ENCODE measurements at regions not wholly inside any gene's neighbourhood (a gene's known extent, or its start where the extent isn't known, plus 50 kb on each side); places are given as distances from the start of the nearest gene placed in this dataset.
"Not testable (repeated sequence)": the region's sequence is repeated elsewhere in the genome, so short reads cannot be mapped to it uniquely, and the experiment has no call there.

DNA sequence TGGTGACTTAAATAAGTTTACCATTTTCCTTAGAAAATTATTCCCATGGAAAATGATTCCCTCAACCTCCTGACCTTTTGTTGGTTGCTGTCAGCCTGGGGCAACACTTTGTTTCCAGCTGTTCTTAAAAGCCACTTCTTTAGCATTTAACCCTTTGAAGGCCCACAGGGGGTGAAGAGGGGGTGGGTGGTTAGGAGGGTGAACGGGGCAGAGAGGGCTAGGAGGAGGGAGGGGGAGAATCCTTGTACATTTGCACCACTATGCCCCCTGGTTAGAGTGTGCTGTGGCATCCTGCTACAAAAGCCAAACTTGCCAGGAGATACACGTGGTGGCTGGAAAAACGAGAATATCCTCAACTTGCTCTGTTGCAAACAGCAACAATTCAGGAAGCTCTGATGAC, 273.2 kb upstream of the RGMA start:
- DNase-seq (ENCODE audit: low read depth in 2 of 2) = no peak

DNA sequence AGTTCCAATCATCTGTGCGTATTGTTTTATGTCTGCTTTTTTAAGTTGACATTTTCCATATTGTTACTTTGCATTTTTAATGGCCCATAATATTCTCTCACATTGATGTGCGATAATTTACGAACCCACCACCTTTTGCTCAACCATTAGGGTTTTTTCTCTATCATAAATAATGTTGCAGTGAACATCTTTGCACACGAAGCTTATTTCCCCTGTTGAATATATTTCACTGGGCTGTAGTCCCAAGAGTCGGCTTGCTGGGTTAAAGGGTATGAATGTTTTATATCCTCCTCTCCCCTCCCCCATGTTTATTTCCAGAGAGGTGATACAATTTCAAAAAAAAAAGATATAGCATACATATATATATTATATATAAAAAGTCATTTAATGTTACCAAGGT, 272.7 kb upstream of the RGMA start:
- DNase-seq (ENCODE audit: low read depth in 2 of 2) = no peak

DNA sequence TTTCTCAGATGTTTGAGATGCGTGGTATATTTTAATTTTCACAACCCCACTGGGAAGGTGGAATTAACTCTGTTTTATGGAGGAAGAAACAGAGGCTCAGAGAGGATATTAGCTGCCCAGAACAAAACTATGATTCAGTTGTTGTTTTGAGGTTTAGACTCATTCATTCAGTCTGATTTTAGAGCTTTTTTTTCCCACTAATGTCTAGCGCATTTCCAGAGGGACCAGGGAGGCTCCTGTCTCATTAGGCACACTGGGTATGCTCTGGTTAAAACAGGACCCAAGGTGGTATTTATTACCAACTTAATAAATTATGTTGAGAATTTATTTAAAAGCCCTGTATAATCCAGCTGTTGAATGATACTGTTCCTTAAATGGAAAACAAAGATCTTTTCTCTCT, 272.0 kb upstream of the RGMA start:
- DNase-seq (ENCODE audit: low read depth in 2 of 2) = no peak

DNA sequence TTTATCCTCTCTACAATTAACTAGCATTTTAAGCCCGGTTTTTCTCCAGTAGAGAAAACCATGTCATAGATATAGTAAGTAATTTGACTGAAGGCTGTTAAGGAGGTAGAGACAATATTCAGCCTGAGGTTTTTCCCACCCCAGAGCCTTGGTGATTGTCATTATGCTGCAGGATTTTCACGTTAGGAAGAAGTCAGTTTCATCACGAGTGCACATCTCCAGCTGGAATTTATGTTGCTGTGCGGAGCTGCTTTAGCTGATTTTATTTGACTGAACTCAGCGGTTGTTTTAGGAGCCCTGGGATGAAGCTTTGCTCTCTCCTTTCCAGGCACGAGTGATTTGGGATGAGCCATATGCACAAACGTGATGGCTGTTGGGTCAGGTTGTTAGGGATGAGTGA, 271.3 kb upstream of the RGMA start:
- DNase-seq (ENCODE audit: low read depth in 2 of 2) = no peak

GRCh38 chr15:93359425-93360131, 270.6 kb upstream of the RGMA start:
- no peak for DNase-seq (ENCODE audit: low read depth in 2 of 2)

GRCh38 chr15:93359060-93359408, 270.0 kb upstream of the RGMA start:
- no peak for DNase-seq (ENCODE audit: low read depth in 2 of 2)

DNA sequence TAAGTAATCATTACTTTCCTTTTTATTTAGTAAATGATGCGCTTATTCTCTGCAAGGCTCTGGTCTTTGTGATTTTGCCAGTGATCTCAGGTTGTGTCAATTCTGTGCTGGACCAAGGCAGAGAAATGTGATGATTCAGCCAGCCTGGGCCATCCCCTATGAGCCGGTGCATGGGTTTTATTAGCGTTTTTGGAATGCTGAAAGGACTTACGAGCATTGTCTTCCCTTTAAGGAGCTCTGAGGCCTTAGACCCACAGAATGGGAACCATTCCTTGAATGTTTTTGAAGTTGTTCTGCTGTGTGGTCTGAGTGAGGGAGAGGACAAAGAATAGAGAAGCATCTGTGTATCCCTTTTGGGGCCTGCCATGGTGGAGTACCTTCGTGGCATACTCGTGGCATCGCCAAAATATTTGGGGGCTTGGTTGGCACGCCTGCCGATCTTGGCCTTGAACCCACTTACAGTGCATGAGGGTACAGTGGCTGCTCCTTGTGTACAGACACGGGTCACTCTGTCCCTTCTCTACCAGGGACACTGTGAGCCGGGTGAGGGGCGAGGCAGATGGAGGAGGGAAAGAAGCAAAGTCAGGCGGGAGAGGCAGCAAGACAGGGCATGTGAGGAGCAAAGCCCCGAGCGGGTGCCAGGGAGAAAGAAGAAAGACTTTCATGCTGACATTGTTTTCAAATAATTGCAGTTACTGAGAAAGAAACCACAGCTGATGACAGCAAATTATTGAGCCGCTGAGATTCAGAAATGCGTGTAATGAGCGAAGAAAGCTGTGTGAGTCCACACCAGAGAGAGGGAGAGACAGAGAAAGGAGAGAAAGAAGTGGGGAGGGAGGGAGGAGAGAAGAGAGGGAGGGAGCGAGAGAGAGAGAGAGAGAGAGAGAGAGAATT, 269.4 kb upstream of the RGMA start:
- DNase-seq (ENCODE audit: low read depth in 2 of 2) = no peak

GRCh38 chr15:93348711-93349545, 259.9 kb upstream of the RGMA start:
- DNase-seq (ENCODE audit: low read depth in 2 of 2) = no peak

DNA sequence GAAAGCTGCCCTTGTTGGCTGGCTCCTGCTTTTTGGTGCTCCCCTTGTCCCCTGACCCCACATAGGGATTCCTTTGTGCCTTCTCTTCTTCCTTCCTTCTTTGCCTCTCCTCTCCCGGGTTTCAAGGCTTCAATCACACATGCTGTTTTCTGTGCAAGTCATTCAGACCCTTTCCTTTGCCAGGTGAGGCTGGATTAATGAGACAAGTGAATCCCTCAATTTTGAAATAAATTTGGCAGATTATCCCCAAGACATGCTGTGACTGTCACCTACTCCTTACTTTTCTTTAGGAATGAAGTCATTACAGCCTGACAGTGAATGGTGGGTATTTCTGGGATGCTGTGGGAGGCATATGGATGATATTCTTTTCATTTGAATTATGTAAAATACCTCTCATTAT, 259.0 kb upstream of the RGMA start:
- DNase-seq (ENCODE audit: low read depth in 2 of 2) = no peak

DNA sequence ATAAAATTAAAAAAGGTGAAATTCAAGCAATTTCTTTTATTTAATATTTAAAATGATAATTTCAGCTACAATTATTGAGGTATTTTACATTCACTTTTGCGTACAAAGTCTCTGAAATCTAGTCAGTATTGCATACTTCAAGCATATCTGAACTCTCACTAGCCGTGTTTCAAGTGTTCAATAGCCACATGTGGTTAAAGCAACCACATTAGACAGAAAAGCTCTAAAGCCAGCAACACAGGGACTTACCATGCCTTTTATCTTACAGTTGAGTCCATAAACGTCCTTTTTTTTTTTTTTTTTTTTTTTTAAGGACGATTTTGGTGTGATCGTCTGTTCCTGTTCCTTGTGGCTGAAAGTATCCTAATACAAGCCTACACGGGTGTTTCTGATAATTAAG, 257.0 kb upstream of the RGMA start:
- DNase-seq (ENCODE audit: low read depth in 2 of 2) = no peak

GRCh38 chr15:93343402-93343801, 254.4 kb upstream of the RGMA start:
- DNase-seq (ENCODE audit: low read depth in 2 of 2) = not testable (repeated sequence)

- no peak for DNase-seq (ENCODE audit: low read depth in 2 of 2)
These were observed 252.2 kb upstream of the RGMA start for GRCh38 chr15:93341164-93341563.

- DNase-seq (ENCODE audit: low read depth in 2 of 2) = no peak
These were observed 251.4 kb upstream of the RGMA start for GRCh38 chr15:93340406-93340805.

DNA sequence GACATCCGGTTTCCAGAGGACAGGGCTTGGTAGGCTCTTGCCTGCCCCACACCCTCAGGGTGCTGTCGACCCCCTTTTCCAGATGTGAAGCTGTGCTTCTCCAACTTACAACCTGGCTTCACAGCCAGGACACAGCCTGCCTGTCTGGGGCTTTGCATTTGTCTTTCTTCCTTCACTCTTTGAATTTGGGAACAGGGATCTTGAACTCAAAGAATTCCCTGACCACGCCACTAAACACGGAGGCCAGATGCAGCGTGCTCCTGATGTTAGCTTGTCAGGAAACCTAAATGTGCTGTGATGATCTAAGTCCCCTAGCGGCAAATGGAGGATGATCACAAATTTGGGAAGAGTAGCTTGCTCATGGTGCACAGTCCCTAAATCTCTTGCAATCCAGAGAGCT, 244.8 kb upstream of the RGMA start:
- DNase-seq (ENCODE audit: low read depth in 2 of 2) = no peak

DNA sequence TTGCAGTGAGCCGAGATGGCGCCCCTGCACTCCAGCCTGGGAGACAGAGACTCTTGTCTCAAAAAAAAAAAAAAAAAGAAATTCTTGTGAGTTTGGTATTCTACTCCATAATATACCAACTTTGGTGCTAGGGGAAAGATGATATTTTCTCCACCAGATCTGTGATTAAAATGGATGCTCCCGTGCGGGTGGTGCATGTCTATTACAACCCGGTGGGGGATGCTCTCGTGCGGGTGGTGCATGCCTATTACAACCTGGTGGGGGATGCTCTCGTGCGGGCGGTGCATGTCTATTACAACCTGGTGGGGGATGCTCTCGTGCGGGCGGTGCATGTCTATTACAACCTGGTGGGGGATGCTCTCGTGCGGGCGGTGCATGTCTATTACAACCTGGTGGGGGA, 244.1 kb upstream of the RGMA start:
- not testable (repeated sequence) for DNase-seq (ENCODE audit: low read depth in 2 of 2)

- no peak for DNase-seq (ENCODE audit: low read depth in 2 of 2)
These were observed 243.2 kb upstream of the RGMA start for GRCh38 chr15:93332168-93332553.

GRCh38 chr15:93331545-93332167, 242.6 kb upstream of the RGMA start:
- no peak for DNase-seq (ENCODE audit: low read depth in 2 of 2)

GRCh38 chr15:93330912-93331544, 242.0 kb upstream of the RGMA start:
- DNase-seq (ENCODE audit: low read depth in 2 of 2) = no peak

DNA sequence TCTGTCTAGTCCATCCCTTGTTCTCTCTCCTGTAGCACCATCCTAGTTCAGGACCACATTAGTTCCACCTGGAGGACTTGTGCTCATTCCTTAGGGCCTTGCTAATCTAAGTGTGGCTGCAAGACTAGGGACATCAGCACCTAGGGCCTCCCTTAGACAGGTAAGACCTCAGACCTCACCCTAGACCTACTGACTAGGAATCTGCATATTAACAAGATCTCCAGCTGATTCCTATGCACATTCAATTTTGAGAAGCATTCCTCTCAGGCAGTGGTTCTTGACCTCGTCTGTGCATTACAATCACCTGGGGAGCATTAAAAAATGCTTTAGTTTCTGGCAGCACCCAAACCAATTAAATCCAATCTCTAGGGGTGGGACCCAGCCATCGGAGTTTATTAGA, 238.4 kb upstream of the RGMA start:
- no peak for DNase-seq (ENCODE audit: low read depth in 2 of 2)

GRCh38 chr15:93324186-93324975, 235.4 kb upstream of the RGMA start:
- DNase-seq (ENCODE audit: low read depth in 2 of 2) = no peak

- DNase-seq (ENCODE audit: low read depth in 2 of 2) = no peak
These were observed 232.9 kb upstream of the RGMA start for GRCh38 chr15:93321881-93322282.
